AG04449 (cell line): ENCODE measurements at regions not wholly inside any gene's neighbourhood (a gene's known extent, or its start where the extent isn't known, plus 50 kb on each side); places are given as distances from the start of the nearest gene placed in this dataset.

ENCODE experiments used
- CTCF ChIA-PET: fragments of 350-600 bp; formaldehyde crosslinking; extraction: SDS; loops from one replicate; lab custom pipeline; 2021; ENCODE audit warnings: antibody characterized with exemption; lab: Yijun Ruan, JAX
- POLR2A ChIA-PET: fragments of 400-600, 350-600 bp; formaldehyde crosslinking; extraction: SDS; loops from one replicate; lab custom pipeline; 2020; ENCODE audit warnings: antibody characterized with exemption, inconsistent platforms; lab: Yijun Ruan, JAX
- DNase-seq: peaks from one replicate; pipeline ENCODE4 v3.0.0-alpha.2; 2010; ENCODE audit warnings: low read depth, low spot score
- H3K4me3 ChIP-seq: 2 replicates; pipeline ENCODE4 v1.5.1; 2011; ENCODE audit warnings: low read depth, mild to moderate bottlenecking, control low read depth, low read length
- TF ChIP-seq, protein P1 (sequence below): IDR thresholded peaks from one replicate; pipeline ENCODE4 v1.5.1; 2011; ENCODE audit warnings: mild to moderate bottlenecking, moderate library complexity, low read length, control low read depth, inconsistent platforms; ENCODE audit not compliant: insufficient read depth; ENCODE audit errors: missing control alignments

DNA sequence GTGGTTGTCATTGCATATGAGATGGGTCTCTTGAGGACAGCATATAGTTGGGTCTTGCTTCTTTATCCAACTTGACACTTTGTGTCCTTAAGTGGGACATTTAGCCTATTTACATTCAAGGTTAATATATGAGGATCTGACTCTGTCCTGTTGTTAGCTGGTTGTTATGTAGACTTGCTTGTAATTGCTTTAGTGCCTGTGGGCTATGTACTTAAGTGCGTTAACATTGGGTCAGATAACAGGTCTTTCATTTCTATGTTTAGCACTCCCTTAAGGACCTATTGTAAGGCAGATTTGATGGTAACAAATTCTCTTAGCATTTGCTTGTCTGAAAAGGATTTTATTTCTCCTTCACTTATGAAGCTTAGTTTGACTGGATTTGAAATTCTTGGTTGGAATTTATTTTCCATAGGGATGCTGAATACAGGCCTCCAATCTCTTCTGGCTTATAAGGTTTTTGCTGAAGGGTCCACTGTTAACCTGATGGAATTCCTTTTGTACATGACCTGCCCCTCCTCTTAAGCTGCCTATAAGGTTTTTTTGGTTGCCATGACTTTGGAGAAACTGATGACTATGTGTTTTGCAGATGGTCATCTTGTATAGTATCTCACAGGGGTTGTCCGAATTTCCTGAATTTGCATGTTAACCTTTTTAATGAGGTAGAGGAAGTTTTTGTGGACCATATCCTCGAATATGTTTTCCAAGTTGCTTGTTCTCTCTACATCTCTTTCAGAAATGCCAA, 162.0 kb downstream of the NKX6-1 start:
- TF ChIP-seq, protein P1, sequence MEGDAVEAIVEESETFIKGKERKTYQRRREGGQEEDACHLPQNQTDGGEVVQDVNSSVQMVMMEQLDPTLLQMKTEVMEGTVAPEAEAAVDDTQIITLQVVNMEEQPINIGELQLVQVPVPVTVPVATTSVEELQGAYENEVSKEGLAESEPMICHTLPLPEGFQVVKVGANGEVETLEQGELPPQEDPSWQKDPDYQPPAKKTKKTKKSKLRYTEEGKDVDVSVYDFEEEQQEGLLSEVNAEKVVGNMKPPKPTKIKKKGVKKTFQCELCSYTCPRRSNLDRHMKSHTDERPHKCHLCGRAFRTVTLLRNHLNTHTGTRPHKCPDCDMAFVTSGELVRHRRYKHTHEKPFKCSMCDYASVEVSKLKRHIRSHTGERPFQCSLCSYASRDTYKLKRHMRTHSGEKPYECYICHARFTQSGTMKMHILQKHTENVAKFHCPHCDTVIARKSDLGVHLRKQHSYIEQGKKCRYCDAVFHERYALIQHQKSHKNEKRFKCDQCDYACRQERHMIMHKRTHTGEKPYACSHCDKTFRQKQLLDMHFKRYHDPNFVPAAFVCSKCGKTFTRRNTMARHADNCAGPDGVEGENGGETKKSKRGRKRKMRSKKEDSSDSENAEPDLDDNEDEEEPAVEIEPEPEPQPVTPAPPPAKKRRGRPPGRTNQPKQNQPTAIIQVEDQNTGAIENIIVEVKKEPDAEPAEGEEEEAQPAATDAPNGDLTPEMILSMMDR: no peak

DNA sequence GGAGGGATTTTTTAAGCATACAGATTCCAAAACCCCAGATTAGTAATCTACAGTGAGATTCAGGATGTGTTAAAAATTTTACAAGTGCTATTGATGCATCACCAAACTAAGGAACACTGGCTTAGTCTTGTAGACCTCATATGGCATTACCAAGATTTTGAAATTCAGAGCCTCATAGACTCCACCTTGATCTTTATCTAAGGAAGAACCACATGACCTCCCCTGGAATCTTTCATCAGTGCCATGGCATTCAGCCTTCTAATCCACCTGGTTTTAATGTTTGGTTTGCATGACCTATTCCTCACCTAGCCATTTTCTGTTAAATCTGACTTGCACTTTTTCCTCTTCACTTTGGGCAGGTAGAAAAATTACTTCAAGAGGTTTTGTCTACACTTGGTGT, 171.6 kb downstream of the NKX6-1 start:
- no peak overlapping the region for H3K4me3 ChIP-seq
- POLR2A ChIA-PET: no interaction called here
- TF ChIP-seq, protein P1: no peak
- CTCF ChIA-PET: no interaction called here
- DNase-seq: no peak

More for the DNA sequence above, 162.0 kb downstream of the NKX6-1 start:
- H3K4me3 ChIP-seq: no peak overlapping the region
- ChIA-PET POLR2A (no interaction called here), CTCF (no interaction called here)
- DNase-seq: no peak

DNA sequence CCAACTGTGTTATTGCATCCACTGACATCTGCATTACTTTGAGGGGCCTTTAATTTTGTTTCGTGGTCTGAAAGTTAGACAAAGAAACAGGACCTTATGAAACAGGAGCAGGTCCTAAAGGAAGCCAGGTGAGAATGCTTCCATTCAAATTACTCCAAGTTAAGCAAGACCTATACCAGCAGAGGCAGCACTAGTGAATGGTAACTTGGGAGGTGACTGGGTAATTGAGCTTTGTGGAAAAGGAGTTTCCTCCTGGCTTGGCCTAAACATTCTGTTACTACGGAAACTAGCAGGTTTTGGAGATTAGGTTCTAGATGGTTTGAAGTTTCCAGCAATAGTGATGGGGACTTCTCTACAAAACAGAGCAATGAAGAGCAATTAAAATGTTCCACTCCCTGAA, 173.5 kb downstream of the NKX6-1 start:
- TF ChIP-seq, protein P1: no peak
- H3K4me3 ChIP-seq: no peak overlapping the region
- ChIA-PET POLR2A (no interaction called here), CTCF (no interaction called here)
- DNase-seq: no peak

DNA sequence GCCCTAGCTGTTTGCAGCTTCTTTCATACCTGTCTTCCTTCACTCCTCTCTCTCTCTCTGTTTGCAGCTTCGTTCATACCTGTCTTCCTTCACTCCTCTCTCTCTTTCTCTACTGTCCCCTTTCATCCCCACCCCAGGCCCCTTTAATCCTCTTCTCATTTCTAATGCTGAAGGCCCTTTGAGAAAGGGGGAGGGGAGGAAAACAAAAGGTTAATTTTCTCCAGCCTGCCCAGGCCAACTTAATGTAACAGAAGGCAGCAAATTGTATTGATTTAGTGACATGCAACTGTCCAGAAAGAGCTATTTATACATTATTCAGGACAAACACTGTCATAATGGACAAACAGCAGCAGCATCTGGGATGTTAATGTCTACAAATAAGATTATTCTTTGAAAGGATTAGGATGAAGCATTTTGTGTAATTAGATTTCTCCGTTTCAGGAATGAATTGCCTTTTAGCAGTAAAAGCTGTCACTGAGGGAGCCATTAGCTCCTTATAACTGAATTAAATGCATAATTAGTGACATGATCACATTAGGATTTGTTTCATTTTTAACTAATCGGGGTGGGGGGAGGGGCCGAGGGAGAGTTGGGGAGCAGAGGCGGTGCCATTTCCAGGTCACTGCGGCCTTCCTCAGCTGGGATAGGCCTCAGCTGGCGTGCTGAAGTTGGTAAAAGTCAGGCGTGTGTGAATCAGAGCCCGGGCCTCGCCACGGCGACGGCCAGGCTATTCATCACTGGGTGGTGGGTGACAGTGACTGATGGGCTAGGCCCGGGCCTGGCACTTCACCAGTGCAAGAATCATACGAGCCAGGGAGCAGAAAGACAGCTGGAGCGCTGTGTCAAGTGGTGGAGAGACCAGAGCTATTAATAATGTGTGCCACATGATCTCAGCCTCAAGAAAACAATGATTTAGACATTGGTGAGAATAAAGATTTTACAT, 174.5 kb downstream of the NKX6-1 start:
- TF ChIP-seq, protein P1: no peak
- POLR2A ChIA-PET: no interaction called here
- CTCF ChIA-PET: no interaction called here
- no peak for DNase-seq
- no peak overlapping the region for H3K4me3 ChIP-seq

DNA sequence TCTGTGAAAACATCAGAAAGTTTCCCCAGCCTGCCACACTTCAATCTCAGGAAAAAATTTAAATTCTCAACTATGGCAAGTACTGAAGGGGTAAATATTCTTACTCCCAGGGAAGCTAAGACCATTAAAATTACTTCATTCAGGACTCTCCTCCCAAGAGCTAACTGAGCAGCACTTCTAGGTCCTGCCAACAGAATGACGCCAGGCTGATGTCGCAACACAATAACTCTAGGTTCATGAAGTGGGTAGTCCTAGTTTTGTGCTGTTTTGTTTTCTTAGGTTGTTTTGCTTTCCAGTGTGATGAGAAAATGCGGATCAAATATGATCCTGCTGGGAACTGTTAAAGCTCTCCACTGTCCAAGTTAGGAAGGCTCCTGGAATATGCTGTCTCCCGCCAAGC, 180.0 kb downstream of the NKX6-1 start:
- no peak for DNase-seq
- ChIA-PET CTCF (no interaction called here), POLR2A (no interaction called here)
- TF ChIP-seq, protein P1: no peak
- no peak overlapping the region for H3K4me3 ChIP-seq

DNA sequence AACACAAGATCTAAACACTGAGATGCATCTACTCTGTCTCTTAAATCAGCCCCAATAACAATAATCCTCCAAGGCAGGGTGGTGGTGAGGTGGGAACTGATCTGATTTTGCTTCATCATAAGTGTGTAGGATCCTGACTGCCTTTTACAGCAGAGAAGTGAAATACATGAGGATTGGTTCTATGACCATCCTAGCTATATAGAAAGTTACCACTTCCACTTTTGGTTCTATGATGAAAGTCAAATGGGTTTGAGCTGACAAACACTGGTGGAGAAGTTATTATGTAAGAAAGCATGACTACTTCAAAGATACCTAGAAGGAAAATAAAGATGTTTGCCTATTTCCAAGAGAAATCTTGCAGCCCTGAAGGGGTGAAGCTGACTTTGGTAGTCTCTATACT, 181.6 kb downstream of the NKX6-1 start:
- DNase-seq: no peak
- ChIA-PET CTCF (no interaction called here), POLR2A (no interaction called here)
- H3K4me3 ChIP-seq: no peak overlapping the region
- TF ChIP-seq, protein P1: no peak
